Mesenchymal stem cell (in vitro differentiated cells and primary cell): ENCODE measurements at regions not wholly inside any gene's neighbourhood (a gene's known extent, or its start where the extent isn't known, plus 50 kb on each side); places are given as distances from the start of the nearest gene placed in this dataset.

ENCODE experiments used
- DNase-seq: peaks from one replicate; pipeline ENCODE4 v3.0.0-alpha.2; 2013
- H2AFZ ChIP-seq: one replicate; pipeline ENCODE4 v1.6.1; 2013; ENCODE audit warnings: low read depth, mild to moderate bottlenecking, control low read depth, inconsistent platforms, low read length, moderate library complexity
- H2AK5ac ChIP-seq: 2 replicates; pipeline ENCODE4 v1.6.1; 2013; ENCODE audit warnings: low read length, moderate library complexity, mild to moderate bottlenecking, inconsistent platforms; ENCODE audit not compliant: severe bottlenecking
- H2BK120ac ChIP-seq: one replicate; pipeline ENCODE4 v1.6.1; 2013; ENCODE audit warnings: low read depth, mild to moderate bottlenecking, inconsistent platforms, low read length, moderate library complexity
- H2BK12ac ChIP-seq, 2 experiments: one replicate each; pipeline ENCODE4 v1.6.1; 2013; ENCODE audit warnings: inconsistent platforms in 2 of 2, low read length in 2 of 2, mild to moderate bottlenecking in 2 of 2, moderate library complexity in 2 of 2, control low read depth in 1 of 2
- H2BK15ac ChIP-seq: one replicate; pipeline ENCODE4 v1.6.1; 2013; ENCODE audit warnings: mild to moderate bottlenecking, low read depth, inconsistent platforms; ENCODE audit not compliant: poor library complexity, severe bottlenecking
- H2BK5ac ChIP-seq: 2 replicates; pipeline ENCODE4 v1.6.1; 2013; ENCODE audit warnings: low read depth, mild to moderate bottlenecking, low read length, control low read depth, inconsistent platforms; ENCODE audit not compliant: poor library complexity, severe bottlenecking
- H3K14ac ChIP-seq, 2 experiments: one replicate each; pipeline ENCODE4 v1.6.1; 2013; ENCODE audit warnings: inconsistent platforms in 2 of 2, low read length in 2 of 2, control low read depth in 1 of 2, mild to moderate bottlenecking in 1 of 2, moderate library complexity in 1 of 2
- H3K18ac ChIP-seq, 2 experiments: one replicate each; pipeline ENCODE4 v1.6.1; 2013; ENCODE audit warnings: inconsistent platforms in 2 of 2, low read length in 2 of 2, control low read depth in 1 of 2, low read depth in 1 of 2, mild to moderate bottlenecking in 1 of 2
- H3K23ac ChIP-seq, 2 experiments: one replicate each; pipeline ENCODE4 v1.6.1; 2013; ENCODE audit warnings: inconsistent platforms in 2 of 2, low read length in 2 of 2, mild to moderate bottlenecking in 2 of 2, moderate library complexity in 2 of 2, control low read depth in 1 of 2
- H3K27ac ChIP-seq: 2 replicates; pipeline ENCODE4 v1.5.1; 2013; ENCODE audit warnings: mild to moderate bottlenecking, moderate library complexity, low read length, control low read depth, inconsistent platforms; ENCODE audit not compliant: poor library complexity, severe bottlenecking
- H3K27me3 ChIP-seq, 2 experiments: 2 replicates each; pipeline versions ENCODE4 v1.6.1 to v1.7.0; 2013; ENCODE audit warnings: low read length in 2 of 2, mild to moderate bottlenecking in 2 of 2, moderate library complexity in 2 of 2, control low read depth in 1 of 2, inconsistent platforms in 1 of 2; ENCODE audit not compliant: control insufficient read depth in 1 of 2, insufficient read depth in 1 of 2
- H3K36me3 ChIP-seq, 2 experiments: 2 replicates each; pipeline versions ENCODE4 v1.6.1 to v1.7.0; 2013; ENCODE audit warnings: low read length in 2 of 2, control low read depth in 1 of 2, inconsistent platforms in 1 of 2, low read depth in 1 of 2, mild to moderate bottlenecking in 1 of 2; ENCODE audit not compliant: insufficient read depth in 2 of 2, control insufficient read depth in 1 of 2
- H3K4ac ChIP-seq, 2 experiments: one replicate each; pipeline ENCODE4 v1.6.1; 2013; ENCODE audit warnings: inconsistent platforms in 2 of 2, low read length in 2 of 2, mild to moderate bottlenecking in 2 of 2, moderate library complexity in 2 of 2, control low read depth in 1 of 2, low read depth in 1 of 2
- H3K4me1 ChIP-seq: 2 replicates; pipeline ENCODE4 v1.6.1; 2013; ENCODE audit warnings: low read depth, low read length, control low read depth; ENCODE audit not compliant: control insufficient read depth, insufficient read depth
- H3K4me2 ChIP-seq: 2 replicates; pipeline ENCODE4 v1.6.1; 2013; ENCODE audit warnings: low read length, mild to moderate bottlenecking, inconsistent platforms; ENCODE audit not compliant: poor library complexity, severe bottlenecking
- H3K4me3 ChIP-seq, 2 experiments: 2 replicates each; pipeline versions ENCODE4 v1.5.1 to v1.7.0; 2013; ENCODE audit warnings: low read length in 2 of 2, mild to moderate bottlenecking in 2 of 2, control low read depth in 1 of 2, low read depth in 1 of 2; ENCODE audit not compliant: insufficient read depth in 1 of 2
- H3K79me1 ChIP-seq: replicated peaks from 2 replicates; pipeline ENCODE4 v1.6.1; 2013; ENCODE audit warnings: mild to moderate bottlenecking, control low read depth, low read length, inconsistent platforms; ENCODE audit not compliant: poor library complexity, severe bottlenecking
- H3K9ac ChIP-seq: 2 replicates; pipeline ENCODE4 v1.7.0; 2013; ENCODE audit warnings: mild to moderate bottlenecking, low read length, moderate library complexity
- H3K9me3 ChIP-seq: 2 replicates; pipeline ENCODE4 v1.7.0; 2013; ENCODE audit warnings: mild to moderate bottlenecking, low read length; ENCODE audit not compliant: control insufficient read depth
- H4K8ac ChIP-seq: one replicate; pipeline ENCODE4 v1.6.1; 2013; ENCODE audit warnings: inconsistent platforms, mild to moderate bottlenecking, low read length, moderate library complexity
- H4K91ac ChIP-seq: one replicate; pipeline ENCODE4 v1.6.1; 2013; ENCODE audit warnings: mild to moderate bottlenecking, low read length, inconsistent platforms
- WGBS: methylation state at CpG from one replicate; pipeline ENCODE4 v1.1.7; 2013; ENCODE audit warnings: mixed read lengths; 5-methylcytosine and 5-hydroxymethylcytosine counted together

- no peak overlapping the region for H3K4me2 ChIP-seq
- H2BK12ac ChIP-seq: no peak overlapping the region
- no peak overlapping the region for H3K18ac ChIP-seq
- no peak overlapping the region for H4K8ac ChIP-seq
- H2AK5ac ChIP-seq: no peak overlapping the region
- no peak overlapping the region for H3K27ac ChIP-seq
- no peaks in the 10 kb centered on the region for H3K27me3 ChIP-seq
- DNase-seq: no peak
- H3K36me3 ChIP-seq: no peaks in the 10 kb centered on the region
- H3K14ac ChIP-seq: no peak overlapping the region
- no peak overlapping the region for H2BK120ac ChIP-seq
- no peak overlapping the region for H3K4ac ChIP-seq
- 76% methylated on average over 1 of the region's 3 CpGs for WGBS
- no peak overlapping the region for H3K23ac ChIP-seq
- no peak overlapping the region for H3K9ac ChIP-seq
- no peaks in the 10 kb centered on the region for H3K79me1 ChIP-seq
- no peak overlapping the region for H3K4me3 ChIP-seq
- H4K91ac ChIP-seq: no peak overlapping the region
- no peak overlapping the region for H2BK15ac ChIP-seq
- no peak overlapping the region for H2AFZ ChIP-seq
- no peak overlapping the region for H2BK5ac ChIP-seq
- no peaks in the 10 kb centered on the region for H3K4me1 ChIP-seq
- H3K9me3 ChIP-seq: no peaks in the 10 kb centered on the region
These were observed 519.3 kb downstream of the ELAVL2 start for GRCh38 chr9:23306731-23307130.

GRCh38 chr9:23307731-23308513 lies 518.1 kb downstream of the ELAVL2 start:
- WGBS: 61% methylated on average over 5 of the region's 5 CpGs
- Histone ChIP-seq H3K9me3 (no peaks in the 10 kb centered on the region), H3K9ac (no peak overlapping the region), H3K4me1 (no peaks in the 10 kb centered on the region), H4K91ac (no peak overlapping the region), H3K4ac (no peak overlapping the region), H3K36me3 (no peaks in the 10 kb centered on the region), H2BK12ac (no peak overlapping the region), H3K79me1 (no peaks in the 10 kb centered on the region), H2BK5ac (no peak overlapping the region), H3K27ac (no peak overlapping the region), H3K23ac (no peak overlapping the region), H2AFZ (no peak overlapping the region), H2AK5ac (no peak overlapping the region), H3K27me3 (no peaks in the 10 kb centered on the region), H3K4me3 (no peak overlapping the region), H3K18ac (no peak overlapping the region), H2BK15ac (no peak overlapping the region), H4K8ac (no peak overlapping the region), H3K4me2 (no peak overlapping the region), H3K14ac (no peak overlapping the region), H2BK120ac (no peak overlapping the region)
- peak; percentile 11 for DNase-seq

DNA sequence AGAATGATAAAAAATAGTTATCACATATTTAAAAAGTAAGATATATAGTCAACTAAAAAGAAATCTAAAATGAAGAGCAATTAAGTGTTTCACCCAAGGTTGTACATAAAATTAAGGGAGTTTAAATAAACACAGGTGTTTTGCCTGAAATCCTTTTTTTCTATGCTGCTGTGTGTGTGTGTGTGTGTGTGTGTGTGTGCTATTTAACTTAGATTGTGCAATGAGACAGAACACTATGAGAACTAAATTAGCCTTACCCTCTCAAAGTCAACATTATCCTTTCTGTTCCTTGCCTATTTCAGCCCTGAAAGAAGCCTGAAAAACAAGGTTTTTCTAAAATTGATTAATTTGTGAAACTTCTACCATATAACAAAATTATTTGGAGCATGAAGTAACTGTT lies 516.2 kb downstream of the ELAVL2 start:
- H3K23ac ChIP-seq: no peak overlapping the region
- DNase-seq: no peak
- no peak overlapping the region for H2AFZ ChIP-seq
- H3K4me2 ChIP-seq: no peak overlapping the region
- H3K4ac ChIP-seq: no peak overlapping the region
- H4K91ac ChIP-seq: no peak overlapping the region
- H3K79me1 ChIP-seq: no peaks in the 10 kb centered on the region
- H3K18ac ChIP-seq: no peak overlapping the region
- H2BK12ac ChIP-seq: no peak overlapping the region
- no peaks in the 10 kb centered on the region for H3K4me1 ChIP-seq
- no peak overlapping the region for H3K14ac ChIP-seq
- H3K9me3 ChIP-seq: no peaks in the 10 kb centered on the region
- H3K4me3 ChIP-seq: no peak overlapping the region
- no peak overlapping the region for H2BK5ac ChIP-seq
- no peak overlapping the region for H4K8ac ChIP-seq
- H3K36me3 ChIP-seq: no peaks in the 10 kb centered on the region
- H2BK120ac ChIP-seq: no peak overlapping the region
- H3K27me3 ChIP-seq: no peaks in the 10 kb centered on the region
- H3K27ac ChIP-seq: no peak overlapping the region
- no peak overlapping the region for H3K9ac ChIP-seq
- no peak overlapping the region for H2AK5ac ChIP-seq
- no peak overlapping the region for H2BK15ac ChIP-seq

- Histone ChIP-seq H2AFZ (no peak overlapping the region), H3K36me3 (no peaks in the 10 kb centered on the region), H2BK5ac (no peak overlapping the region), H2AK5ac (no peak overlapping the region), H4K8ac (no peak overlapping the region), H3K27ac (no peak overlapping the region), H3K14ac (no peak overlapping the region), H2BK12ac (no peak overlapping the region), H3K9me3 (peaks cover 2% of the 10 kb centered on the region), H4K91ac (no peak overlapping the region), H3K4me1 (no peaks in the 10 kb centered on the region), H3K9ac (no peak overlapping the region), H3K4me2 (no peak overlapping the region), H3K27me3 (no peaks in the 10 kb centered on the region), H3K79me1 (no peaks in the 10 kb centered on the region), H3K4ac (no peak overlapping the region), H2BK15ac (no peak overlapping the region), H3K23ac (no peak overlapping the region), H3K4me3 (no peak overlapping the region), H3K18ac (no peak overlapping the region), H2BK120ac (no peak overlapping the region)
- no peak for DNase-seq
- 79% methylated on average over 4 of the region's 4 CpGs for WGBS
These were observed 511.8 kb downstream of the ELAVL2 start for GRCh38 chr9:23314247-23314646.
